GM19043 (cell line): ENCODE measurements at regions not wholly inside any gene's neighbourhood (a gene's known extent, or its start where the extent isn't known, plus 50 kb on each side); places are given as distances from the start of the nearest gene placed in this dataset.
"Not testable (repeated sequence)": the region's sequence is repeated elsewhere in the genome, so short reads cannot be mapped to it uniquely, and the experiment has no call there.

Experiments
- ATAC-seq: cut with Tn5 transposase; IDR thresholded peaks from one replicate; pipeline ENCODE4 v1.9.1; 2021; ENCODE audit warnings: low read depth; ENCODE audit not compliant: unreplicated experiment

DNA sequence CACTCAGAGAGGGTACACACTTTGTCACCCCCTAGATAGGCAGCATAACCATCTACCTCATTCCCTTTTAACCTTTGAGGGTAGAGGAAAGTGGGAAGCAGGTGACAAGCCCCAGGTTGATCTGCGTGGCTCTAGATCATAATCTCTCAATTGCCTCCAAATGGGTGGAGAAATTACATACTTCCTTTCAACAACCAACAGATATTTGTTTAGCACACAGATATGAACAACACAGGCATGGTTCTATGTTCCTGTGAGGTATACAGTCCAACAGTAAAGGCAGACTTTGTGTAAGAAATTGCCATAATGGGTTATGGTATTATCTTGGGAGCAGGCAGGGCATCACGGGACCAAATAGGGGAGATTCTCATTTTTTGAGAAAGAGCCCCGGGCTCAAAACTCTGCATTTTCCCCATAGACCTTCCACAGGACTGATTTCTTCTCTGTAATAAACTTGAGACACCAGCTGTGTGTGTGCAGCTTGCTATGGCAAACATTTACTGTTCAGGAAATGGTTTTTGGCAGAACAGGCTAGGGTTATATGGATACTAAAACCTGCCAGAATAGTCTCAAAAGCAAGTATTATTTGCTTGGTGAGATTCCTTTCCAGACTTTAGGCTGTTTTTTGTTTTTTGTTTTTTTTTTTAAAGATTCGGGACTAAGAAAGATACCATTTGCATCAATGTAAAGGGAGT is 126.2 kb downstream of the CD164 start:
- ATAC-seq, result no peak

DNA sequence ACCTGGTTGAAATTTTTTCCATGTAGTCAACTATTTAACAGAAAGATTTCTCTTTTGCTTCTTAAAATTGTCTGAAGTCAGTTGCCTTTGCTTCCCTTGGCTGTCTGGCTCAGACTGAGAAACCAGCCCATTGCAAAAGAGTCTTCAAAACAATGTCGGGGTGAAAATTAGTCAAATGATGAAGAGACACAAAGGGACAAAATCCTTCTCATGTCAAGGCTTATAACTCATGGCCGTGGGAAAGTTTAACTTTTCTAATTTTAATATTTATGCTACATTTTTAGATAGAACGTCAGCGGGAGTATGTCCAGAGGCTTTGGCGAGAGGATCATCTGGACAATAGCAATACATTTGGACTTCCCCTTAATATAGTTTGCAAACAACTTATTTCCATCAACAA is 127.2 kb downstream of the CD164 start:
- no peak for ATAC-seq

DNA sequence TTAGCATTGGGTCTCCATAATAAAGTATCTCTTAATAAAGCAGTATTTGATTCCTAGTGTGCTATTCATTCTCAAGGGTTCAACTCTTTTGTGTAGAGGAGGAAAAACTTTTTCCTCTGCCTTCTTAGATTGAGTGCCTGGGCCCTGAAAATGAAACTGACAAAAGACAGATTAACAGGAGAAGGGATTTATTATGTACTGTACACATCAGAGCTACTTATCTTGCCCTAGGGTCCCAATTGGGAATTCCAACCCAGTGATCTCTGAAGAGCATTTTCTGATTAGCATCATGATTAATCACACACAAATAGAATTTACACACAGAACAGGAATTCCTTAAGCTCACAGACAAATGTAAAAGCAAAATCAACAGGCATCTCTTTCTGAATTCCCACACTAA is 128.9 kb downstream of the CD164 start:
- no peak for ATAC-seq

DNA sequence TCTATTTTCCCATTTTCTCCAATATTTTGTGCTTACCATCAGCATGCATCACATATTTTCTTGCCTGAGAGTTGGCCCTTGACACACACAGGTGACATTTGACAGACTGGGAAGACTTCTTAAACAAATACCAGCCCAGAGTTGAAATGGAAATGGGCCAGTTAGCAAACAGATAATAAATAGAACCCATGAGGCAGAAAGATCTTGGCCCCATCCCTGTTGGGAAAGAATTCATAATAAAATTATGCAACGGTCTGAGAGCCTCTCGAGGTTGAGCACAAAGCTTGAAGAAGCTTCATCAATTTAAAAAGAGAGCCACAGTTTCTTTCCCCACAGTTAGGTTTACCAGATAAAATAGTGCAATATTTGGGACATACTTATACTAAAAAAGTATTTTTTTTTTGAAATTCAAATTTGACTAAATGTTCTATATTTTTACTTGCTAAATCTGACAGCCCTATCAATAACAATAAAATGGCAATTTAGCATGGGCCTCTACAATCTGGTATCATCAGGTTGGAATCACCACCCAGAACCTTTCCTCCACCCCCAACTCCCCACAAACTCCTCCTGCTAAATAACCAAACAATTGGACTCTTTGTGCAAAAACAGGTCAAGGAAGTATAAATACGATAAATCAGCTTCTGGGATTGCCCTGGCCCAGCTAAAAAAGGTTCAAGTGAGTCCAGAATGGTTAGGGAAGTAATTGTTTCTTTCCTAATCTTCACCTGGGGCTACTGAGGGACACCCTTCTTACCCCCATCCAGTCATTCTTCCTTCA is 129.8 kb downstream of the CD164 start:
- ATAC-seq, result no peak

DNA sequence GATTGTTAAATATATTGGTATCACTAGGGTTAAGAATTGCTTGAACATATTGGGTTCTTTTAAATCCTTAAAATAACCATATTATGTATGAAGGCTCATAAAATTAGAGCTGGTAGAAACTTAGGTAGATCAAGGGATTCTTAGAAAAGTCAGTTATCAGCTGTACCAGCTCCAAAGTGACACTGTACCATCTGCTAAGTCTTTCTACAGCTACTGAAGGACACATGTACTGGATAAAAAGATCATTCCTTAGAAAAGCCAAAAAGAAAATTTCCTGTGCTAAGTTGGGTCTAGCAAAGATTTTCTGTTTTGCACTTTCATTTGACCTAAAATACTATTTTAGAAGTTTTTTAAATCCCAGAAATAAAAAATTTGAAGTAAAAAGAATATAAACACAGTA is 130.4 kb downstream of the CD164 start:
- no peak for ATAC-seq

DNA sequence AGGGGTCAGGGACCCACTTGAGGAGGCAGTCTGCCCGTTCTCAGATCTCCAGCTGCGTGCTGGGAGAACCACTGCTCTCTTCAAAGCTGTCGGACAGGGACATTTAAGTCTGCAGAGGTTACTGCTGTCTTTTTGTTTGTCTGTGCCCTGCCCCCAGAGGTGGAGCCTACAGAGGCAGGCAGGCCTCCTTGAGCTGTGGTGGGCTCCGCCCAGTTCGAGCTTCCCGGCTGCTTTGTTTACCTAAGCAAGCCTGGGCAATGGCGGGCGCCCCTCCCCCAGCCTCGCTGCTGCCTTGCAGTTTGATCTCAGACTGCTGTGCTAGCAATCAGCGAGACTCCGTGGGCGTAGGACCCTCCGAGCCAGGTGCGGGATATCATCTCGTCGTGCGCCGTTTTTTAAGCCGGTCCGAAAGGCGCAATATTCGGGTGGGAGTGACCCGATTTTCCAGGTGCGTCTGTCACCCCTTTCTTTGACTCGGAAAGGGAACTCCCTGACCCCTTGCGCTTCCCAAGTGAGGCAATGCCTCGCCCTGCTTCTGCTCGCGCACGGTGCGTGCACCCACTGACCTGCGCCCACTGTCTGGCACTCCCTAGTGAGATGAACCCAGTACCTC is 131.6 kb downstream of the CD164 start:
- ATAC-seq, result not testable (repeated sequence)

DNA sequence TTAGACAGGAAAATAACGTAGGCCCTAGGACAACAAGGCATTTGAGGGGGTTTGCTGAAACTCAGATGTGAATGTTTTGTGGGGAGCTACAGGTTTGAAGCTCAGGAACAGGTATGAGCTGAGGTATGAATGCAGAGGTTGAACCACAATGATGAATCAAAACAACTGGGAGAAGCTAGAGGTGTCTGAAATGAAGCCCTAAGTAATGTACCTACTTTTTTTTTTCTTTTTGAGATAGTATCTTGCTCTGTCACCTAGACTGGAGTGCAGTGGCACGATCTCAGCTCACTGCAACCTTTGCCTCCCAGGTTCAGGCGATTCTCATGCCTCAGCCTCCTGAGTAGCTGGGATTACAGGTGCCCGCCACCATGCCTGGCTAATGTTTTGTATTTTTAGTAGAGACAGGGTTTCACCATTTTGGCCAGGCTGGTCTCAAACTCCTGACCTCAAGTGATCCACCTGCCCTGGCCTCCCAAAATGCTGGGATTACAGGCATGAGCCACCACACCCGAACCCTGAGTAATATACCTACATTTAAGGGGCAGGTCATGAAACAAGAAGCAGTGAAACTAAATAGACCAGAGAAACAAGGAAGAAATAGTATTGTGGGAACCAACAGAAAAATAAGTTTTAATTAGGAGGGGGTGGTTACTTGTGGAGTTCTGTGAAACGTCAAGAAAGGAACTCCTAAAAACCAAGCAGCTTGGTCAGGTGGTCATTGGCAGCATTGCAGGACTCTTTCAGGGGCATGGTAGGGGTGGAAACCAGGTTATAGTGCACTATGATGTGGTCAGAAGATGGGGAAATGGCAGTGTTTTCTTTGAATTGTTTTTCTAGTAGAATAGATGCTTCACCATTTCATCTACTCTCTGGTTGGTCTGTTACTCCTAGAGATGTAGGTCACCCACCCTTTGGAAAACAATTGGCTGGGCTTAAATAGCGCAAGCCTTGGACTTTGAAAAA is 138.1 kb downstream of the CD164 start:
- no peak for ATAC-seq

DNA sequence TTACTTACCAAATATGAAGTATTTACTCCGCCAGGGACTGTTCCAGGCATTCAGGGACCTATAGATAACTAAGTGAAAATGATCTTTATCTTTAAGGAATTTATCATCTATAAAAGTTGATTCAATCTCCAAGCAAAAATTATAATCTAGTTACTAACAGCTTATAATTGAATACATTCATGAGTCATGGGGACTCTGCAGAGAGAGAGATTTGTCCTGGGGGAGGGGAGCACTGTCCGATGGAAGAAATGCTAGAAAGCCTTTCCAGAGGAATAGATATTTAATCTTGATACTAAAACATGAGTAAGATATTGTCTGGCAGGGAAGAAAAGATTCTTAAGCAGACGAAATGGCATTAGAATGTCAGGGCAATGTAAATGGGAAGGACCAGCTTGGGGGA is 139.3 kb downstream of the CD164 start:
- ATAC-seq, result no peak

DNA sequence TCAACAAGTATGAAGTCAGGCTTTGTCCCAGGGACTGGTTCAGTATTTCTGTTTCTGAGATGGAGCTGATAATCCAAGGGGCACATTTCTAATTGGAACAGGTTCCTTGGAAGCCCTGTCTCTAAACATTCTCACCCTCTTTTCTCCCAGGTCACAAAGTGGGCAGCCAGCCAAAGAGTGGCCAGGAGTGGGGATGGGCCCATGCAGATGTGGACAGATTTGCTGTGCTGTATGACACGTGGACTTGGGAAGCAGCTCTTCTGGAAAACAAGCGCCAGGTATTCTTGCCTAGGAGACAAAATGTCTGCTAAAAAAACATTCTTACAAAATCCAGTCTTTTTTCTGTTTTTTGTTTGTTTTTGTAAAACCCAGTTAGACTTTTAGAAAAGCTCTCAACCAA is 140.2 kb downstream of the CD164 start:
- no peak for ATAC-seq

DNA sequence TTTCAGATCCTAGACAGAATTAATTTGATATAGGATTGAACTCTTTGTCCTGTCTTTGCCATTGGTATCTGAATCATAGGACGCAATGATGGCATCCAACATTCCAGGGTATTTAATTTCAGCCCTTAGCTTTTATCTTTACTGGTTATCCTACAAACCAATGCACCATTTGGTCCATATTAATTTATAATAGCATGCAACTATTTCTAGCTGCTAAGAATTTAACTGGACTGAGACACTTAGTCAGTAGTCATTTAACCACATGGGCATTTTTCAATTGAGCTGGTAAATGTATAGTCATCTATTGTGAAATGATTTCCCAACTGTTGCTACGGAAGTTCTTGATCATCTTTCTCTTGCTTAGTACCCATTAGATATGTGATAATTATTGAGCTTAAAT is 141.1 kb downstream of the CD164 start:
- ATAC-seq, result no peak

DNA sequence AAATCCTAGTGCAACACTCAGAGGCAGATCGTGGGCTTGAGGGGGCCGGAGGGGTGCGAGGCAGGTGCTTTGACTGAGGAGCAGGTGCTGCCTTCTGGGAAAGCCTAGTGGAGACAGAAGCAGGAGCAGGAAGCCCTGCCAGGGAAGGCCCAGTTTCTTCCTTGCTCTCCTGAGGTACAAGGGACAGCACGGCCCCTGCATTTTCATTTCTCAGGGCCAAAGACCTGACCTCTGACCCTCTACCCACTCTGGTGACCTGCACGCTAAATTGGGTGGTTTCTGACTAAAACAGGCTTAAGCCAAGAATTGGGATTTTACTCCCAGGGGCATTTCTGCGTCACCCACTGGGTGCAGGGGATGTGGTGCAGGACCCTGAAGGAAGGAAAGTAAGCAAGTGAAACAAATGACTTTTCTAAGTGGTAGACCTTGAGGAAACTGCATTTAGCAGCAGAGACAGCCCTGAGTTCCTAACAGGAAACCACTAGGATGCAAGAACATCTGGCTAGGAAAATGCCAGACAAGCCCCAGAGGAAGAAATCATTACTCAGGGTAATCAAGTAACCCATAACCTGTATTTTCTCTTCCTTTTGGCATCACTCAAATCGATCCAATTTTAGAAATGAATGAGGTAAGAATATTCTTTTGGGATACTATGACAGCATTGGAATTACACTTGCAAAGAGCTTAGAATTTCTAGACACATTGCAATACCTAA is 141.7 kb downstream of the CD164 start:
- no peak for ATAC-seq

DNA sequence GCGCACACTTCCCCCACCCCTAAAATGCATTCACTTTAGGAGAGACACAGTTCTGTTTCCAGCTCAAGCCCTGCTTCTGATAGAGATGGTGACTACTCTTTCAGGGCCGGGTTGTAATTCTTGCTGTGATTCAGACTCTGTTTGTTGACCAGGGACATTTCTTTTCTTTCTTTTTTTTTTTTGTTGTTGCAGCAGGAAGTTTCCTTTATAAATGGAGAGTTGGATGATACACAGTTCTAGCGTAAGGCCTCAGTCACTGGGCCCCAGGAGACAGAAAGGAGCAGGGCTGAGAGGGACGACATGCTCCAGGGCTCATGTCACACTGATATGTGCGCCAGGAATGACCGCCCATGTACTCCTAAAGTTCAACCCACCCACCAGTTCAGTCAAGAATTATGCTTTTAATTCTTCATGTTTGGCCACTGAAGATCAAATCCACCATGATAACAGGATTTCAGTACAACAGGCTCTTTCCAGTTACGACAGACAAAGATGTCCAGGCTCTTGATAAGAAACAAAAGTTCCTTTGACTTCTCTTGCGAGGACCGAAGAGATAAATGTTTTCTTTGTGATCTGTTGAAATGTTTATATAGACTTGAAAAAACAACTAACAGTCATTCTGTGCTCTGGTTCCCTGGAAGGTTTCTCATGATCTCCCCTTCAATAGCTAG is 142.5 kb downstream of the CD164 start:
- ATAC-seq, result no peak

DNA sequence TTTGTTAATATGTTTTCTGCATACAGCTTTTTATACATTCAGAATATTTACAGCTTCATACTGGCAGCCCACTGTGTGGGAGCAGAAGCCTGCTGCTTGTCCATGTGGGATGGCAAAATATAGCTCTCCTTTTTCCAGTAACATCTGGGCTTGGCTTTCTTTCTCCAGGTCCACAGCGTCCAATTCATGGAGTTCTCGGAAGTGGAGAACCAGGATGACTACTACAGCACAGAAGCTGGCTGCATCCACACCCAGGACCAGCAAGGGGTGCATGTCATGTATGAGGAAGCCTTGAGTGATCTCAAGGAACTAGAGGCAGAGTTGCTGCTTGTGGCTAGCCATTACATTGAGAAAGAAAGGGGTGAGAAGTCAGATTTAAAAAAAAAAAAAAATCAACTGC is 143.1 kb downstream of the CD164 start:
- no peak for ATAC-seq

DNA sequence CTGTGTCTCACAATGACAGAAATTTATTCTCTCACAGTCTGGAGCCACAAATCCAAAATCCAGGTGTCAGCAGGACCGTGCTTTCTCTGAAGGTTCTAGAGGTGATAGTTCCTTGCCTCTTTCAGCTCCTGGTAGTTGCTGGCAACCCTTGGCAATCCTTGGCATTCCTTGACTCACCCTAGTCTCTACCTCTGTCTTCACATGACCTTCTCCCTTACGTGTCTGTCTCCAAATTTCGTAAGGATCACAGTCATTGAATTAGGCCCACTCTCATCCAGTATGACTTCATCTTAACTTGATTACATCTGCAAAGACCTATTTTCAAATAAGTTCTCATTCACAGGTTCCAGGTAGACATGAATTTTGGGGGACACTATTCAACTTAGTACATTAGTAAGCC is 143.1 kb downstream of the CEP57L1 start:
- ATAC-seq, result no peak

DNA sequence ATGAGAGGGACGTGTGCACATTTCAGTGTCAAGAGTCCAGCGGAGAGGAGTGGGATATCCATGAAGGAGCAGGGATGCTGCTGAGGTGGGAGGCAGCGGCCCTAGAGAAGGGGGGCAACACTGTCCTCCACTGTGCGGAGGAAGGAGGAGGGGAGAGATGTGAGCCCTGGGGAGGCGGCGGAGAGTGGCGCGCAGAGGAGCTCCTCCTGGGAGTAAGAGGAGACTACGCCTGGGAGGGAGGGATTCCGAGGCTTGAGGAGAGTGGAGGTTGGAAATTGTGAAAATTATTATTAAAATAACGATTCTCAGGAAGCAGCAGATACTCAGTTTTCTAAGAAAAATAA is 142.7 kb downstream of the CEP57L1 start:
- no peak for ATAC-seq

DNA sequence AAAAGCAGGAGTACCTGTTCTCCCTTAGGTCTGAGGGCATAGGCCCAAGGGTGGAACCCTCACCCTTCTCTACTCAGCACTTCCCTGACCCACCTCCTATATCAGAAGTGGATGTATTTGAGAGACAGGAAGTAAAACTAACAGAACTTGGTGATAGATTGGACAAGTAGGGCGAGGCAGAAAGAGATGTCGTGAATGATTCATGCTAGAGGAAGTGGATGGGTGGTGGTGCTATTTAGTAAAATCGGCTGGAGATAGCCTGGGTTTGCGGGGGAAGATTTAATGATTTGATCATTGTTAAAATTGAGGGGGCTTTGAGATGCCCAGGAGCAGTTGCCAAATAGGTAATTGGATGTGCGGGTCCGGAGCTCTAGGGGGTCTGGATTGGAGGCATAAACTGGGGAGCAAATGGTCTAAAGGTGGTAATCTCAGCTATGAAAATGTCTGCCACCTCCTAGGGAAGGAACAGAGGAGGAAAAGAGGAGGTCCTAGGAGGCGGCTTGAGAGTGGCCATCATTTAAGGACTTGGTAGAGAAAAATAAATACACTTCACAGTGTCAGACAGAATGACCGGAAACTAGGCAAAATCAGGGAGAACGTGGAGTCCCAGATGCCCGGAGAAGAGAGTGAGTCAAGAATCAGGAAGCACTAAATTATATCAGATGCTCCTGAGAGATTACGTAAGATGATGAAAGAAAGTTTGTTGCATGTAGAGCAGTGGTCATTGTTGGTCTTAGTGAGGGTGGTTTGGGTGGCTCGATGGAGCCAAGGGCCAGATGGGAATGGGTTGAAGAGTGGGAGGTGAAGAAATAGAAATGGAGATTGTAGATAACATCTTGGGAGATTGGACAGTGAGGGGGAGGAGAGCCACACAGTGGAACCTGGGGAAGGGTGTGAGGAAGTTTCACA is 142.0 kb downstream of the CEP57L1 start:
- no peak for ATAC-seq

DNA sequence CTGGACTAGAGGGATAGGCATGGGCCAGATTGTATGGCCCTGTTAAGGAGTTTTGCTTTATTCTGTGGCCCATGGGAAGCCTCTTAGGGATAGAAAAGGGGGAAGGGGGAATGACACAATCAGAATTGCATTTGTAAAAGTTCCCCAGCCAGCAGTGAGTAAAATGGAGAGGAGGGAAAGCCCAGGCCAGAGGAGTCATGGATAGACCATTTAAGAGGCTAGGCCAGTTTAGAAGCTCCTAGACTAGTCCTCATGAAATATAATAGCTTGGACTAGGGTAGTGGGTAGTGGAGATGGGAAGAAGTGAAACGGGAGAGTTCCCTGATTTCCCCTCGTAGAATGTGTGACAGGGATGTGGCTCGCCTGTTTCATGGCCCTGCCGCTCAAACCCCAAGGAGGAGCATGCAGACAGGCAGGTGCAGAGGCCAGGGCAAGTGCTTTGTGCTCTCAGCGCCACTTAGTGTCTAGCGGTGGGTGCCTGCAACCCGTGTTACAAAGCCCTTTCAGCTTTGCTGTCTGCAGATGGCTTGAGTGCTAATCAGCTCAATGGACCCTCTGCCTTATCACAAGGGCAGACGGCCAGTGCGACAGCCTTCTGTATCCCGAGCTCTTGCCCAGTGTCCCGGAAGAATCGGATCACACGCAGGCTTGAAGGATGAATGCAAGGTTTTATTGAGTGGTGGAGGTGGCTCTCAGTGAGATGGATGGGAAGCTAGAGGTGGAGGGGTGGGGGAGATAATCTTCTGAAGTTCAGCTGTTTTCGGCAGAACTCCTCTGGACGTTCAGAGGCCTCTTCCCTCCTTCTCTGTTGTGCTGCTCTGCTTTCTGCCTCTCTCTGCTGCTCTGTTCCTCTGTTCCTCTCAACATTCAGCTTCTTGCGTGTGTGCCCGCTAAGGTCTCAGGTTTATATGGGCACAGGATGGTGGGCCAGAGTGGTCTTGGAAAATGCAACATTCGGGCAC is 141.1 kb downstream of the CEP57L1 start:
- peak; percentile 87 for ATAC-seq
